ENCODE measurements at regions not wholly inside any gene's neighbourhood (a gene's known extent, or its start where the extent isn't known, plus 50 kb on each side); places are given as distances from the start of the nearest gene placed in this dataset.

DNA sequence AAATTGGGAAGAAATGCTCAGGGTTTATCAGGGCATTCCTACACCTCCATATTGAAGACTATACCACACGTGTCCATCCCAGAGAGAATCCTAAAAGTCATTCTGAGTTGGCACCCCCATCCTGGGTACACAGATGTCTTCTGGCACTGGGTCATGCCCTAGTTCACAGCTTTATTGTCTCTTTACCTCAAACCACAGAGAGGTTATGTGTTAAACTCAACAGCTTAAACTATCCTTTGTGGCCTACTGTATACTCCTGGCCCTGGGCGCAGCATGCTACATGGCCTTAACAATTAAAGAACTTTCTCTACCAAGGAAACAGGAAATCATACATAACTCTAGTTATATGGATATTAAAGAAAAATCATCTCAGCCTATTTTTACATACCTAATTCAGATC is 115.6 kb upstream of the SEM1 start:
- CTCF ChIA-PET: no interaction called here
- TF ChIP-seq, protein P1, sequence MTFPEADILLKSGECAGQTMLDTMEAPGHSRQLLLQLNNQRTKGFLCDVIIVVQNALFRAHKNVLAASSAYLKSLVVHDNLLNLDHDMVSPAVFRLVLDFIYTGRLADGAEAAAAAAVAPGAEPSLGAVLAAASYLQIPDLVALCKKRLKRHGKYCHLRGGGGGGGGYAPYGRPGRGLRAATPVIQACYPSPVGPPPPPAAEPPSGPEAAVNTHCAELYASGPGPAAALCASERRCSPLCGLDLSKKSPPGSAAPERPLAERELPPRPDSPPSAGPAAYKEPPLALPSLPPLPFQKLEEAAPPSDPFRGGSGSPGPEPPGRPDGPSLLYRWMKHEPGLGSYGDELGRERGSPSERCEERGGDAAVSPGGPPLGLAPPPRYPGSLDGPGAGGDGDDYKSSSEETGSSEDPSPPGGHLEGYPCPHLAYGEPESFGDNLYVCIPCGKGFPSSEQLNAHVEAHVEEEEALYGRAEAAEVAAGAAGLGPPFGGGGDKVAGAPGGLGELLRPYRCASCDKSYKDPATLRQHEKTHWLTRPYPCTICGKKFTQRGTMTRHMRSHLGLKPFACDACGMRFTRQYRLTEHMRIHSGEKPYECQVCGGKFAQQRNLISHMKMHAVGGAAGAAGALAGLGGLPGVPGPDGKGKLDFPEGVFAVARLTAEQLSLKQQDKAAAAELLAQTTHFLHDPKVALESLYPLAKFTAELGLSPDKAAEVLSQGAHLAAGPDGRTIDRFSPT (tag by site-specific recombination; IDR thresholded peaks at IDR 0.05): no peak
- TF ChIP-seq FEZF1 (tag by site-specific recombination; IDR thresholded peaks at IDR 0.05) (no peak), ZNF239 (tag by site-specific recombination; IDR thresholded peaks at IDR 0.05) (no peak), SP7 (tag by site-specific recombination; IDR thresholded peaks at IDR 0.05) (no peak), ZNF529 (tag by site-specific recombination; IDR thresholded peaks at IDR 0.05; ENCODE audit: insufficient replicate concordance) (no peak), ZNF701 (tag by site-specific recombination; IDR thresholded peaks at IDR 0.05) (no peak), ZNF10 (tag by site-specific recombination; IDR thresholded peaks at IDR 0.05) (no peak), SETDB1 (IDR thresholded peaks at IDR 0.05; ENCODE audit: insufficient read length, low read length) (no peak), GLI4 (tag by site-specific recombination; IDR thresholded peaks at IDR 0.05) (no peak), KLF8 (tag by site-specific recombination; IDR thresholded peaks at IDR 0.05) (no peak), ZNF24 (tag by site-specific recombination; IDR thresholded peaks at IDR 0.05) (no peak), TRIM28 (IDR thresholded peaks at IDR 0.05; ENCODE audit: borderline replicate concordance, low read length) (no peak), ZNF585B (tag by site-specific recombination; IDR thresholded peaks at IDR 0.05) (no peak), ZNF629 (tag by site-specific recombination; IDR thresholded peaks at IDR 0.05) (no peak), ZNF174 (tag by site-specific recombination; IDR thresholded peaks at IDR 0.05) (no peak), ZNF76 (tag by site-specific recombination; IDR thresholded peaks at IDR 0.05; ENCODE audit: borderline replicate concordance, low read depth) (no peak), ZNF2 (tag by site-specific recombination; IDR thresholded peaks at IDR 0.05) (no peak), ZNF654 (tag by site-specific recombination; IDR thresholded peaks at IDR 0.05; ENCODE audit: low read depth) (no peak)
- TF ChIP-seq, protein P2, sequence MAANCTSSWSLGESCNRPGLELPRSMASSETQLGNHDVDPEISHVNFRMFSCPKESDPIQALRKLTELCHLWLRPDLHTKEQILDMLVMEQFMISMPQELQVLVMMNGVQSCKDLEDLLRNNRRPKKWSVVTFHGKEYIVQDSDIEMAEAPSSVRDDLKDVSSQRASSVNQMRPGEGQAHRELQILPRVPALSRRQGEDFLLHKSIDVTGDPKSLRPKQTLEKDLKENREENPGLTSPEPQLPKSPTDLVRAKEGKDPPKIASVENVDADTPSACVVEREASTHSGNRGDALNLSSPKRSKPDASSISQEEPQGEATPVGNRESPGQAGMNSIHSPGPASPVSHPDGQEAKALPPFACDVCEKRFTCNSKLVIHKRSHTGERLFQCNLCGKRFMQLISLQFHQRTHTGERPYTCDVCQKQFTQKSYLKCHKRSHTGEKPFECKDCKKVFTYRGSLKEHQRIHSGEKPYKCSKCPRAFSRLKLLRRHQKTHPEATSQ (tag by site-specific recombination; IDR thresholded peaks at IDR 0.05): no peak
- Histone ChIP-seq H3K9me3 (ENCODE audit: control insufficient read depth, insufficient read depth, low read depth, low read length) (no peaks in the 10 kb centered on the region), H3K4me3 (ENCODE audit: low read depth, low read length) (no peak overlapping the region), H3K36me3 (ENCODE audit: control insufficient read depth in 2 of 2, insufficient read depth in 1 of 2, low read length in 2 of 2) (no peaks in the 10 kb centered on the region), H3K27ac (ENCODE audit: extremely low read depth, low read depth, low read length) (no peak overlapping the region), H3K4me1 (ENCODE audit: control insufficient read depth, insufficient read depth, low read length) (no peaks in the 10 kb centered on the region)
- POLR2A ChIA-PET: no interaction called here

DNA sequence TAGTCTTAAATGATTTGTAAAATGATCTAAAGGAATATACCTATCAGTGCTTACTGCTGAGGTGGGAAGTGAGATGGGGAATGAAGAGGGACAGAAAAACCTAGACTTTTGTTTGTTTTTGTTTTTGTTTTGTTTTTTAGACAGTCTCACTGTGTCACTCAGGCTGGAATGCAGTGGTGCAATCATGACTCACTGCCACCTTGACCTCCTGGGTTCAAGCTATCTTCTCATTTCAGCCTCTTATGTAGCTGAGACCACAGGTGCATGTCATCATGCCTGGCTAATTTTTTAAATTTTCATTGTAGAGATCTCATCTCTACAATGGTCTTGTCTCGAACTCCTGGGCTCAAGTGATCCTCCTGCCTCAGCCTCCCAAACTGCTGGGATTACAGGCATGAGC is 116.4 kb upstream of the SEM1 start:
- no peaks in the 10 kb centered on the region for H3K9me3 ChIP-seq (ENCODE audit: control insufficient read depth, insufficient read depth, low read depth, low read length)
- no peaks in the 10 kb centered on the region for H3K4me1 ChIP-seq (ENCODE audit: control insufficient read depth, insufficient read depth, low read length)
- no peak overlapping the region for H3K4me3 ChIP-seq (ENCODE audit: low read depth, low read length)
- ChIA-PET POLR2A (no interaction called here), CTCF (no interaction called here)
- no peaks in the 10 kb centered on the region for H3K36me3 ChIP-seq (ENCODE audit: control insufficient read depth in 2 of 2, insufficient read depth in 1 of 2, low read length in 2 of 2)
- TF ChIP-seq, protein P2 (tag by site-specific recombination; IDR thresholded peaks at IDR 0.05): no peak
- no peak for TF ChIP-seq ZNF221 (tag by site-specific recombination; IDR thresholded peaks at IDR 0.05; ENCODE audit: borderline replicate concordance)
- no peak for TF ChIP-seq ZNF776 (tag by site-specific recombination; IDR thresholded peaks at IDR 0.05; ENCODE audit: borderline replicate concordance)
- no peak for TF ChIP-seq ZNF10 (tag by site-specific recombination; IDR thresholded peaks at IDR 0.05)
- TF ChIP-seq ZNF544 (tag by site-specific recombination; IDR thresholded peaks at IDR 0.05): no peak
- no peak for TF ChIP-seq ZNF670 (tag by site-specific recombination; IDR thresholded peaks at IDR 0.05; ENCODE audit: low read depth)
- TF ChIP-seq, protein P3, sequence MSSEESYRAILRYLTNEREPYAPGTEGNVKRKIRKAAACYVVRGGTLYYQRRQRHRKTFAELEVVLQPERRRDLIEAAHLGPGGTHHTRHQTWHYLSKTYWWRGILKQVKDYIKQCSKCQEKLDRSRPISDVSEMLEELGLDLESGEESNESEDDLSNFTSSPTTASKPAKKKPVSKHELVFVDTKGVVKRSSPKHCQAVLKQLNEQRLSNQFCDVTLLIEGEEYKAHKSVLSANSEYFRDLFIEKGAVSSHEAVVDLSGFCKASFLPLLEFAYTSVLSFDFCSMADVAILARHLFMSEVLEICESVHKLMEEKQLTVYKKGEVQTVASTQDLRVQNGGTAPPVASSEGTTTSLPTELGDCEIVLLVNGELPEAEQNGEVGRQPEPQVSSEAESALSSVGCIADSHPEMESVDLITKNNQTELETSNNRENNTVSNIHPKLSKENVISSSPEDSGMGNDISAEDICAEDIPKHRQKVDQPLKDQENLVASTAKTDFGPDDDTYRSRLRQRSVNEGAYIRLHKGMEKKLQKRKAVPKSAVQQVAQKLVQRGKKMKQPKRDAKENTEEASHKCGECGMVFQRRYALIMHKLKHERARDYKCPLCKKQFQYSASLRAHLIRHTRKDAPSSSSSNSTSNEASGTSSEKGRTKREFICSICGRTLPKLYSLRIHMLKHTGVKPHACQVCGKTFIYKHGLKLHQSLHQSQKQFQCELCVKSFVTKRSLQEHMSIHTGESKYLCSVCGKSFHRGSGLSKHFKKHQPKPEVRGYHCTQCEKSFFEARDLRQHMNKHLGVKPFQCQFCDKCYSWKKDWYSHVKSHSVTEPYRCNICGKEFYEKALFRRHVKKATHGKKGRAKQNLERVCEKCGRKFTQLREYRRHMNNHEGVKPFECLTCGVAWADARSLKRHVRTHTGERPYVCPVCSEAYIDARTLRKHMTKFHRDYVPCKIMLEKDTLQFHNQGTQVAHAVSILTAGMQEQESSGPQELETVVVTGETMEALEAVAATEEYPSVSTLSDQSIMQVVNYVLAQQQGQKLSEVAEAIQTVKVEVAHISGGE (tag by site-specific recombination; conservative IDR thresholded peaks at IDR 0.05; ENCODE audit: low read depth): no peak
- TF ChIP-seq, protein P4, sequence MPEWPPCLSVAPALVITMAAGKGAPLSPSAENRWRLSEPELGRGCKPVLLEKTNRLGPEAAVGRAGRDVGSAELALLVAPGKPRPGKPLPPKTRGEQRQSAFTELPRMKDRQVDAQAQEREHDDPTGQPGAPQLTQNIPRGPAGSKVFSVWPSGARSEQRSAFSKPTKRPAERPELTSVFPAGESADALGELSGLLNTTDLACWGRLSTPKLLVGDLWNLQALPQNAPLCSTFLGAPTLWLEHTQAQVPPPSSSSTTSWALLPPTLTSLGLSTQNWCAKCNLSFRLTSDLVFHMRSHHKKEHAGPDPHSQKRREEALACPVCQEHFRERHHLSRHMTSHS (tag by site-specific recombination; IDR thresholded peaks at IDR 0.05): no peak
- no peak for TF ChIP-seq SETDB1 (IDR thresholded peaks at IDR 0.05; ENCODE audit: insufficient read length, low read length)
- no peak overlapping the region for H3K27ac ChIP-seq (ENCODE audit: extremely low read depth, low read depth, low read length)
